NAMALWA (cell line): ENCODE measurements at regions not wholly inside any gene's neighbourhood (a gene's known extent, or its start where the extent isn't known, plus 50 kb on each side); places are given as distances from the start of the nearest gene placed in this dataset.

Source experiments
- DNase-seq: peaks from one replicate; pipeline ENCODE4 v3.0.0-alpha.2; 2015; ENCODE audit warnings: low spot score

DNA sequence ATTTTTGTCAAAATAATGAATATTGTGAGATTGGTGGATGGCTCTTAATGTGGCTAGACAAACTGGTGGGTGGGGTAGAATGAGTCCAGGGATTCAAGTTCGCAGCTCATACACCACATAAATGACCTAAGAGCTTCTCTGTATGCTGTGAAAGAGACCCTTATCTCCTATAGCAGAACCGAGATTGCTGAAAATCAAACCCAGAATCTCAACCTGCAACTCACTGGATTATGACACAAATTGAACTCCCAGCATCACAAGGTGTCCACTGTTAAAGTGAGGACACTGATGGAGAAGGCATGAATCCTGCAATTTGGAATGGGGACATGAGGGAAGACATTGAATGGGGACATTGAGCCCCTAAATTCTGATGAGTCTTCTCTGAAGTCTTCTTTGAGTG lies 51.3 kb upstream of the CNKSR3 start:
- no peak for DNase-seq

DNA sequence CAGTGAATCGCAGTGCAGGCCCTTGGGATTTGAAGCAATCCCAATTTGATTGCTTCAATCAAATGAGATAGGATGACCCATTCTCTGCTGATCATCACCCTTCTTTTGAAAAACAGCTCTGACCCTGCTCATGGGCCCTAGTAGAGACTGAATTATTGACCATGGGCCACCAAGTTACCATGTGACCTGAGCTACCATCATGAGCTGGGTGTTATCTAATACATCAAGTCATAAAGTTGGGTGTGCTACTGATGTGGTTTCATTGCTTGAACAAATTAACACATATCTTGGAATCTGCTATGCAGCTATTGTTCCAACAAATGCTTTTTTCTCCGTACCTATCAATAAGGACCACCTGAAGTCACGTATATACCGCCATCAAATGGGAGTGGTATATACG lies 54.8 kb upstream of the CNKSR3 start:
- no peak for DNase-seq

DNA sequence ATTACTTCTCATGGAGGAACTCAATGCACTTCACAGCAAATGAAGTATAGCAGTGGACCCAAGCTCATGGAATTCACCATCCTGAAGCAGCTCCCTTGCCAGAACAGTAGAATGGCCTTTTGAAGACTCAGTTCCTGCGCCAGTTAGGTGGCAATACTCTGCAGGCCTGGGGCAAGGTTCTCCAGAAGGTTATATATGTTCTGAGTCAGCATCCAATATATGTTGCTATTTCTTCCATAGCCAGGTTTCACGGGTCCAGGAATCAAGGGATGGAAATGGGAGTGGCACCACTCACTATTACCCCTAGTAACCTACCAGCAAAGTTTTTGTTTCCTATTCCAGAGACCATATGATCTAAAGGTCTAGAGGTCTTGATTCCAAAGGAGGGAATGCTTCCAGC lies 56.4 kb upstream of the CNKSR3 start:
- no peak for DNase-seq

DNA sequence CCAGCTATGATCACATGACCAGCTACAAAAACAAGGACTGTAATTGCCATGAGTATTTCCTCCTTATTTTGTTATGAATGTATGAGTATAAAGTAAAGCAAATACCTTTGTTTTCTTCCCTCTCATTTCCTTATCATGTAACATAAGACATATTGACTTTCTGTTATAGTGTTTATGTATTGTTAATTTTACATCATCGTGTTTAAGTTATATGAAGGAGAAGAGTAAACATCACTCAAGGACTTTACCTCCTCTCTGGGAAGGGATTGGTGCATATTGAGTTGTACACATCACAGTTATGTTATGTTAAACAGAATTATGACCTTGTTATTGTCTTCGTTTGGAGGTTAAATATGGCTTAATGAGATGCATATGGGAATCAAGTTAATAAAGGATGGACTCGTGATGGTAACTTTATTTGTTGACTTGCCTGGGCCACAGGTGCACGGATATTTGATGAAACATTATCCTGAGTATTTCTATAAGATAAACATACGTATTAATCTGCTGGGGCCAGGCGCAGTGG lies 57.3 kb upstream of the CNKSR3 start:
- DNase-seq, result no peak

DNA sequence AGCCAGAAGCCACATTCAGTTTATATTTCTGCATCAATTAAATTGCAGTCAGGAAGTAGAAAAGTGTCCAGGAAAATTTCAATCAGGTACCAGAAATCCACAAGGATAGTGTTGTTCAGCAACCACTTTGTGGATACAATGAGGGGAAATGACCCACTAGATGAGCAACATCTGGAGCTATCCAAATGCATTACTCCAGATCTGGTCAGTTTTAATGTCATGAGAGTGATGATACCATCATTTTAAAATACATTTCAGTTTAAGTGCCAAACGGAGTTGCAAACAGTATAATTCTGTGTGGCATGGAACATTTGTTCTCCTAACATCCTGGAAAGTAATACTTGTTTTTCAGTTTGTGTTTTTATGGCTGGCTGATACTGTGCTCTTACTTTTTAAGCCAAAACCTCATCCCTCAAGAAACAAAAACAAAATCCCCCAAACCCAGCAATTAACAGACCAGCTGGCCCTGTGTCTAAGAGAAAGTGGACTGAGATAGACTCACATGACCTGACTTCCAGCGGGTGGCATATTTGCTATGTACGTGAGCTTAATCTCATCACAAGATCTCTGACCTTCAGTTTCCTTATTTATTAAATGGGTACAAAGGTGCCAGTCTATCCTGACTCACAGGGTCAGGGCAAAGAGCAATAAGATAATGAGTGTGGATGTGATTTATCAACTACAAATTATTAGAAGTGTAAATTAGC lies 58.8 kb upstream of the CNKSR3 start:
- DNase-seq, result no peak

DNA sequence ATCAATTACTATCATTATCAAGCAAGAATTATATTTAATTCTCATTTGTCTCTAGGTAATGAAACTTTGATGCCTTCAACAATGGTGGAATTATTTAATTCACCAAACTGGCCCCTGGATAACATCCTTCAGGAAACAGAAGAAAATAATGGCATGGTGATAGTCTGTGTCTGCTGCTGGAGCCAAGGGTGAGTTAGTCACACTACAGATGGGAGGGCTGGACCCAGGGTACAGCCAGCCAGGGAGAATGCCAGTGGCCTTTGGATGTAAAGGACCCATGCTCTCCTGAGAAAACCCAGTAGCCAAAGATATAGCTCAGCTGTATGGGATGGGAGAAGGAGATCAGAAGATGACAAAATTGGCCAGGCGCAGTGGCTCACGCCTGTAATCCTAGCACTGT lies 60.0 kb upstream of the CNKSR3 start:
- DNase-seq, result no peak

DNA sequence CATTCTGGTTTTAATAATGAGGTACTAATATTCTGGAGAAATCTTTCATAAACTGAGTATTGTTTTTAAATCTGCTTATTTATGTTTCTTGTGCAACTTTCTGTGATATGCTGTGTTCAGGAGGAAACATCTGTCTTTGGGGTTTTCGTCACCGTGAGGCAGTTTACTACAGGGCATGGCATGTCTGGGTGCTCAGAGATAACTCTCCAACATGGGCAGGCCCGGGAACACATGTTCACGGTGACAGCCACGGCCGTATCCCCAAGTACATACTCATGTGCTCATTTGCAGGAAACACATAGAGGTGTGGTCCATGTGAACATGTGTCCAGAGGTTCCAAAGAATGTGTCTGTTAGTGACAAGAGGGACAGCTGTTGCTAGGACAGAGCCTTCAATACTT lies 62.1 kb upstream of the CNKSR3 start:
- no peak for DNase-seq

DNA sequence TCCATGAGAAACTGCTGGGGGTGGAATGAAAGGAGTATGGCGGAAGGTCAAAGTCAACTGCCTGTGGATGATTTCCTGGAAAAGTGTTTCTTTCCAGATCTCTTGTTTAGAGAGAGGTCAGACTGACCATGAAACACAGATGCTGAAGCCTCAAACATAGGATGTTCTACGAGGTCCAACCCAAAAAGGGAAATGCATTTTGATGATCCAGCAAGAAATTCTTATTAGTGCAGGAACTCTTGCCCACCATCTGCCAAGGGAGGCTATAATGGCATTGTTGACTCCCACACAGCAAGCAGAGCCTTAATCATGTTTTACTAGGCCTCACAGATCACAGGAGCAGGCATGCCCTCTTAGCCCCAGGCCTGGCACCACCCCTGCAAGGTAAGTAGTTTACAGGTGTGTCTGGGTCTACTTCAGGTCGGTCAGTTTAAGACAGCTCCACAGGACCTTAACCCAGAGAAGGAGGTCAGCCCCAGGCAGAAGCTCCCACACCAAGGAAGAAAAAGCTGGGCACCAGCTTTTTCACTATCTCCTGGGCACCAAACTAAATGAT lies 67.6 kb upstream of the CNKSR3 start:
- no peak for DNase-seq

DNA sequence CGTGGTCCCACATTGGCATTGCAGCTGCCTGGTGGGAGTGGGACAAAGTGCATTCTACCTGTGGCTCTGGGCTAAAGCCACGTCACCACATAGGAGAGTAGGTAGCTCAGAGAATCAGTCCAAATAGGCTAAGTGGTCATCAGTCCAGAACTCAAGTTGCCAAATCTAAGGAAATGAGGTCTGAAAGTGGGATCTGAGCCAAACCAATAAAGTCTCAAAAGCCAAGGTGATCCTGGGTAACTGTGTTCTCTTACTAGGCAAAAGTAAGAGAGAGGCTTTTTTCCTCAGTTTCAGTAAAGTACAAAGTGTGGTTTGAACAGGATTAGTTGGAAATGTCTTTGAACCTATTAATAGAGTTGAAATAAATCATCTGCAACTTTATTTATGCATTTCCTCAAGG lies 68.6 kb upstream of the CNKSR3 start:
- no peak for DNase-seq

DNA sequence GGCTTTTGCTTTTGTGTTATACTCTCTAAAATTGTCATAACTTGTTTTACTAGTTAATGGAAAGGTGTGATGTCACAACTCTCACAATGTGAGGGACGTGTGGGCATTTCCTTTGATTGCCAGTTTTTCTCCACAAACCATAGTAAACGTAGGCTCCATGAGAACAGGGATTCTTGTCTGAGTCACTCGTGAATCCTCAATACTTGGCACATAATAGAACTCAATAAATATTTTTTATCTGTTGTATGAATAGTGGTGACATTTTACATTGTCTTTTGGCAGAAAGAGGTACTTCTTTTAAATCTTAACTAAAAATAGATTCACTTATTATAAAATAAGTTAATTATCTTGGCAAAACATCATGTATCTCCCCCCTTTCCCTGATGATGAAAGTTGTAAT lies 69.0 kb upstream of the CNKSR3 start:
- no peak for DNase-seq

DNA sequence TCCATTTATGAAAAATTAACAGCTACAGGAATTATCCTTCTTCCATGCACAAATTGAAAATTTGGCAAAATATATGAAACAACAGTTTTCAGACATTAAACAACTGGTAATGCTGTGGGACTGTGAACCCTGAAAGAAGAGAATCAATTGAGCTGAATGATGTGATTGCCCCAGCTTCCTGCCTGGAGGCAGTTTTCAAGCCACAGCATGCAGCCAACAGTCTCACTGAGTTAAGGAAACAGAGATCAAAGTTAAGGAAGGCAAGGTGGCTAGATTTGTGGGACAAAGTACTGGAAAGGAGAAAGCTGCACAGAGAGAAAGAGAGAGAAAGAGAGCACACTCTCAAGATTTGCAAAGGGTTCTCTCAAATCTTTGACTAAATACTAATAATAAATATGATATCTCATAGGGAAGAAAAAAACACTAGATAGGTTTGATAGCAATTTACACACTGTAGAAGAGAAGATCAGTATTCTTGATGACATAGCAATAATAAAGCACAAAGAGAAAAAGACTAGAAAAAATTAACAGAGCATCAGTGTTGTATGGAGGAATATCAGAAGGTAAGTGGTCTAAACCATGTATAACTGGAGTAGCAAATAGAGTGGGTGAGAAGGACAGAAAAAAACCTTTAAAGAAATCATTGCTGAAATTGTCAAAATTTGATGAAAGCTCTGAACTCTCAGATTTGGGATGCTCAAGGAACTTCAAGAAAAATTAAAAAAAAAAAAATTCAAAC lies 70.1 kb upstream of the CNKSR3 start:
- no peak for DNase-seq

DNA sequence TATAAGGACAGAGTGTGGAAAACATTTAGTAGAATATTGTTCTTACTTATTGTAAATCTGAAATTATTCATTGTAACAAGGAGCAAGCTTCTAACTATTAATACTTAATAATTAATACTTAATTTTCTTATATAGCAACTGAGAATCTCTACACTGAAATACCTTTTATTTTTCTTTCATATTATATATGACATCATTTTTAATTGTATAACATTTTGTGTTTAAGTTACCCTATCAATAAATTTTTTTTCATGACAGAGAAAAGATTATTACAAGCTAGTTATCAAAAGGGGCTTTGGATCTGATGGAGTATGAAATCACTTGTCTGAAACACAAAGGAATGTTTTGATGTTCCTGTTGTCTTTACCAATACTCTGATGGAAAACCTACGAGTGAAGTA lies 72.2 kb upstream of the CNKSR3 start:
- no peak for DNase-seq

DNA sequence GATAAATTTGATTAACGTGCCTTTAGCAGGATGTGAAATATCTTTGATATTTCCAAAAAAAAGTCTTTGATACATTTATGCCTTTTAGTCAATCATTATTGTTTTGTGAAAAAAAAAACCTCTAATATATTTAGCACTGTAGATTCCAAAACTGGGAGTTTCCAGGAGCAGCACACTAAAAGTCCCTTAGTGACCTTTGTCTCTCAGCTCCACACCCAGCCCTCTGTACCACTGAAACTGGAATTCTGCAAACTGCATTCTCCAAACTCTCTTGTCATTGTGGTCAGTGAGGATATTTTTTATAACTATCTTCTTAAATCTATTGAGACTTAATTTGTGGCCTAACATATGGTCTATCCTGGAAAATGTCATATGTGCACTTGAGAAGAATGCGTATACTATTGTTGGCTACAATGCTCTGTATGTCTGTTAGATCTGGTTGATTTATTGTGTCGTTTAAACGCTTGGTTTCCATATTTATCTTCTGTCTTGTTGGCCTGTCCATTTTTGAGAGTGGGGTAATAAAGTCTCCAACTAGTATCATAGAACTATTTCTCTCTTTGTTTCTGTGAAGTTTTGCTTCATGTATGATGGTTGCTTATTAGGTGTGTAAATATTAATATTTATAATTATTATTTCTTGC lies 73.2 kb upstream of the CNKSR3 start:
- DNase-seq, result no peak

DNA sequence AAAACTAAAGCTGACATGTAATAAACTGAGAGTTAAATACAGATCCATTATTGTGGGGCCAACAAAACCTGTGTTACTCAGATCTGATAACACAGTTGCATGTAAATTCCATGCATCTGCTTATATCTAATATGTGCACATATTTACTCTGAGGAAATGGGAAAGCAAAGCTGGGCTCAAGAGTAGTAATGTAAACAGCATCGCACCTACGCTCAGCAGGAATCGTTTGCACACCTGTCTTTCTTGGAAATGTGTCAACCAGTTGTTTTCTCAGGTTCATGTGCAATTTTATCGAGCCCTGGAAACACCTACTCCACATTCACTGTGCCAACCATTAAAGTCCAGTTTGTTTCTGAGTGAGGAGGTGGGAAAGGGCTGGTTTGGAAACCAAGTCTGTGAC lies 80.3 kb upstream of the CNKSR3 start:
- DNase-seq, result no peak

DNA sequence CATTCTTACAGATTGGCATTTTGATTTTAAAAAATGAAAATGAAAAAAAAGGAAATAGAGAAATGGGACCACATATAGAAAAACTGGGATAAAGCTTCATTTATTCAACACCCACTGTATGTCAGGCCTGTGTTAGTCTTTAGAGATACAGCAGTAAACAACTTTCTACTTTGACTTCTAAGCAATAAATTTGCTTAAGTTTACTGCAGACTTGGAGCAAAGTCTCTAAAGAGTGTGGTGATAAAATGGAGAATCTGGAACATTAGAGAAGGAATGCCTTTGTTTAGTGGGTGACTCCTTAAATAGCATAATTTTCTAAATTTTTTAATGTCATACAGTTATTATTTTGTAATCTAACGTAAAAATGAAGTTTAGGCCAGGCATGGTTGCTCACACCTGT lies 80.7 kb upstream of the CNKSR3 start:
- DNase-seq, result no peak

DNA sequence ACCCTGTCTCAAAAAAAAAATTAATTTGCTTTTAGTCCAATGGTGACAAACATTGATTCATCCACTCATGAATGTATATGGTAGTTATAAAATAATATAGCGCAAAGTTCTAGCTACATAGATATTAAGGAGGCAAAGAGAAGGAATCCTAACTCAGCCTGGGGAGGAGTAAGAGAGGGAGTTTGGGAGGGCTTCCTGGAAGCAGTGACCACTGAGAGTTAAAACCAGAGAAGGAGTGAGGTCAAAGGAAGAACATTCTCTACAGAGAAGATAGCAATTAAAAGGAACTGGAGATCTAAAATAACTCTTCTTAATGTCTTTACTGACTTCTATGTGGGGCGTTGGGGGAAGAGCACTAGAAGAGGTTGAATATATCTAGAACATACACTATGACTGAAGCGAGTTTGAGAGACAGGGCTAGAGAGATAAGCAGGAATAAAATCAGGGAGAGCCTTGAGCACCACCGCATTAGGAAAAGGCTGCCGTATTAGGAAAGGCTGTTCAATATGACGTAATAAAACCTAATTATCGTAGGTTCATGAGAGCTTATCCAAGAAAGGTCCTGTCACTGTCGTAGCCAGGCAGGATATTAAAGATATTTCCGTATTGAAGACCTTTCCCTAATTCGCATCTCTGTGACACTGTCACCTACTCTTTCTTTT lies 81.8 kb upstream of the CNKSR3 start:
- DNase-seq, result no peak

DNA sequence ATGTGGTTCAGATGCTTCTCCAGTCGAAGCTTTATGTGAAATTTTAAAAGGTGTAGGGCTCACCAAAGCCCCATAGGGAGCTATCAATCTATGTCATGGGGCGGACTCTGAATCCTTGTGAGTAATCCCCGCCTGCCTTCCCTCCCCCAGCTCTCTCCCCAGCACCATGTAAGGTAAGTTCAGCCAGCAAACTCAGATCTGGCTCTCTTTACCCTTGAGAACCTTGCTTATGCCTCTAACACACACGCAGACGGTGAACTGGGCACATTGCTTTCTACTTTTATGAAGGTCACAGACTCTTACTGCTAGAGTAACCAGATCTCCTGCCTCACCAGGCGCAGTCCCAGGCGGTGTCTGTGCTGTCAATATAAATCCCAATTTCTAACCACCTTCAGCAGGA lies 82.6 kb upstream of the CNKSR3 start:
- DNase-seq, result no peak

DNA sequence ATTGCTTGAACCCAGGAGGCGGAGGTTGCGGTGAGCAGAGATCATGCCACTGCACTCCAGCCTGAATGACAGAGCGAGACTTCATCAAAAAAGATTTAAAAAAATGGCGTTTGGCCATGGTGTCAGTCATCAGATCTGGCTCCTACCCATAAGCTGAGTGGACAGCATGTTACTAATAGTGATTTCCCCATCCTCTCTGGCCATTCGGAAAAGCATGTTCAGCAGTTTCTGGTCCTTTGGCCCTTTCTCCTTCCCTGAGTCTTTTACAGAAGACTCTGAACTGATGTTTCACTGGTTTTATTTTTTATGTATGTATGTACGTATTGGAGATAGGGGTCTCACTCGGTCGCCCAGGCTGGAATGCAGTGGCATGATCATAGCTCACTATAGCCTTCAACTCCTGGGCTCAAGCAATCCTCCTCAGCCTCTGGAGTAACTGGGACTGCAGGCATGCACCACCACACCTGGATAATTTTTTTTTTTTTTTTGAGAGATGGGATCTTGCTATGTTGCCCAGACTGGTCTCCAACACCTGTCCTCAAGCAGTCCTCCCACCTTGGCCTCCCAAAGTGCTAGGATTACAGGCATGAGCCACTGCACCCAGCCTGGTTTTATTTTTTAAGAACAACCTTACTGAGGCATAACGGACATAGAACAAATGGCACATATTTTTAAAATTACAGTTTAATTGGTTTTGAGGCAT lies 84.2 kb upstream of the CNKSR3 start:
- no peak for DNase-seq

DNA sequence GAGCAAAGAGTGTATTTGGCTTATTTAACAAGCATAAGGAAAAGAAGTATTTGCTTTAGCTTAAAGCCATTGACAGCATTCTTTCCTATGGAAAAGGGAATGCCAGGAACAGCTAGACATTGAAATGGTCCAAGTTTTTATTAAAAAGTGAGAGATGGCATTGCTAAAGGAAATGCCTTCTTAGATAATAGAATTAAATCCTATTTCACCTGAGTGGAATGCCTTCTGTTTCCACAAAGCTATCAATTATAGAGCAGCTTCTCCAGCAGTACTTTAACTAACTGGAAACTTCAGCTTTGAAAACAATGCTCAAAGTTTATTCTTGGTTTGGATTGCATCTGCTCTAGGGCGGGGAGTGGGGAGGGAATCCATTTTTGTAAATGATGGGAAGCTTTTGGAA lies 85.1 kb upstream of the CNKSR3 start:
- DNase-seq, result no peak

DNA sequence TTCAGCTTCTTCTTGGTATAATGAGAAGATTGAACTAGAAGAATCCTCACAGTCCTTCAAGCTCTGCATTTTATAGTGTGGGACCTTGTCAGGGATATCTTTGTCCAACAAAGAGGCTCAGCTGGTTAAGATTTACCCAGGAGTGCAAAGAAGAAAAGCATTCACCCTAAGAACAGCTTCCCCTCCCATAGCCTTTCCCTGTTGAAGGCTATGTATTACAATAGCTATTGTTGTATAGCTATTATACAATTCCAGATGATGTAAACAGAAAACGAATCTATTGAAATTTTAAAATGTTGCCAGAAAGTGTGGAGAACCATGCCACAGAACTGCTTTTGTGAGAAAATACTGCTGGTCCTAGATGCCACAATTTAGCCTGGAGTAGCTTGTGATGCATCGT lies 85.5 kb upstream of the CNKSR3 start:
- DNase-seq, result no peak

DNA sequence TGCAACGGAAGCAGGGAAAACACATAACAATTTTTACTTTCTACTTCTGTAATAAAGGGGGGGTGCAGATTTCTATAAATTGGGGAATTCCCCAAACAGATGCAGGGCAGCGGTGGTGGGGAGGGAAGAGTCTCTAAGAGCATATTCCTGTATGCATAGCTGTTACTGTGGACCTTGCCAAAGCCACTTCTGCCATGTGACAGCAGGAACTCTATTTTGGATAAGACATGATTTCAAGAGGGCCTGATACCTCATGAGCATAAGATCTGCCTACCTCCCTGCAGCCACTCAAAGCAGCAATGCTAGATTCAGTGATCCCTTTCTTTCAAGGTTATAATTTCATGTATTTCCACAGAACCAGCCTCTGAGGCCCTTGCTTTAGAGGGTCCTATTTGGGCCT lies 86.2 kb upstream of the CNKSR3 start:
- DNase-seq, result no peak

DNA sequence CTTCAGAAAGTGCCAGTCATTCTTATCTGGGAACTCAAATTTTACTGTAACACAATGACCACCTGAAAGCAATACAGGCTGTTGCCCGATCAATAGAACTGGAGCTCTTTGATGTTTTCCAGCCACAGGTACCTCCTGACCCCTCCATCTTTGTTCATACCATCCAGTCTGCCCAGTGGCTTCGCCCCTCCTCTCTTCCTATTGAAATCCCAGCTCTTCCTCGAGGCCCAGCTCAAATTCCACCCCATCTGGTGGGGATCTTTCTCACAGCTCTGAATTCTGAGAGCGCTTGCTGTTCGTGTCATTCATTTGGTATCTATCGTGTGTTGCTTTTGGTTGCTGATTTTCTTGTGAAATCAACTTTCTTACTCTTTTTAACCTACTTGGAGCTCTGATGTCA lies 87.9 kb upstream of the CNKSR3 start:
- no peak for DNase-seq
